Kasumi-1 (cell line): ENCODE measurements at regions not wholly inside any gene's neighbourhood (a gene's known extent, or its start where the extent isn't known, plus 50 kb on each side); places are given as distances from the start of the nearest gene placed in this dataset.

Experiments
- DNase-seq, 2 experiments: peaks; one replicate each; lab custom pipeline; 2025; lab: John Stamatoyannopoulos, UW

GRCh38 chrX:69228732-69229131 is 63.5 kb upstream of the PJA1 start:
- DNase-seq: no peak

DNA sequence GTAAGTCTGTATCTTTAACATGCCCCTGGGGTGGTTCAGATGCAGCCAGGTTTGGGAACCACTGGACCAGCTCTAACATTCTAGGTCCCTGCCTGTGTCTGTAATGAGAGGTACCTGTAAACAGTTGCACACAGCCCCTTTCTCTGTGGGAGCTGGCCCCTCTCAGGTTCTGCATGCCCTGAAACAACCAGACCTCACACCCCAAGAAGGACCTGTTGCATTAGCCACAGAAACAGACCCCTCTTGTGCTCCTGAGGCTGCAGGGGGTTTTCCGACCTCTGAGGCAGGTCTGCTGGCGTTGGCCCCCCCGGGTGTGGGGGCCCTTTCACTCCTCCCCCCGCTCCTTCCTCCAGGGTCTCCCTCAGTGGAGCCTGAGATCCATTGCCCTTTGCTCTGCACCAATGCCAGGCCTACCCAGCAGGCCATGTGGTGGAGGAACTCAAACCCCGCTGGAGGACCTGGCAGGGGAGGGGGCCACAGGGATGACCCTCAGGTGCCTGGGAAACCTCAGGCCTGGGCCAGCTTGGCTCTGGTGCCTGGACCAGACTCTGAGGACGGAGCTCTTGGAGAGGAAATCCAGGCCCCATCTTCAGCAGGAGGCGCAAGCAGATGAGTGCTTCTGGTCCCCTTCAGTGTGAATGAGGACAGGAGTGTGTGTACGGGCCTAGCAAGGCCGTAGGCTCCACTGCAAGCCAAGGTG is 61.4 kb upstream of the PJA1 start:
- no peak for DNase-seq

- peak; percentile 23 to 42 for DNase-seq
These were observed 57.1 kb upstream of the PJA1 start for GRCh38 chrX:69222103-69223090.

DNA sequence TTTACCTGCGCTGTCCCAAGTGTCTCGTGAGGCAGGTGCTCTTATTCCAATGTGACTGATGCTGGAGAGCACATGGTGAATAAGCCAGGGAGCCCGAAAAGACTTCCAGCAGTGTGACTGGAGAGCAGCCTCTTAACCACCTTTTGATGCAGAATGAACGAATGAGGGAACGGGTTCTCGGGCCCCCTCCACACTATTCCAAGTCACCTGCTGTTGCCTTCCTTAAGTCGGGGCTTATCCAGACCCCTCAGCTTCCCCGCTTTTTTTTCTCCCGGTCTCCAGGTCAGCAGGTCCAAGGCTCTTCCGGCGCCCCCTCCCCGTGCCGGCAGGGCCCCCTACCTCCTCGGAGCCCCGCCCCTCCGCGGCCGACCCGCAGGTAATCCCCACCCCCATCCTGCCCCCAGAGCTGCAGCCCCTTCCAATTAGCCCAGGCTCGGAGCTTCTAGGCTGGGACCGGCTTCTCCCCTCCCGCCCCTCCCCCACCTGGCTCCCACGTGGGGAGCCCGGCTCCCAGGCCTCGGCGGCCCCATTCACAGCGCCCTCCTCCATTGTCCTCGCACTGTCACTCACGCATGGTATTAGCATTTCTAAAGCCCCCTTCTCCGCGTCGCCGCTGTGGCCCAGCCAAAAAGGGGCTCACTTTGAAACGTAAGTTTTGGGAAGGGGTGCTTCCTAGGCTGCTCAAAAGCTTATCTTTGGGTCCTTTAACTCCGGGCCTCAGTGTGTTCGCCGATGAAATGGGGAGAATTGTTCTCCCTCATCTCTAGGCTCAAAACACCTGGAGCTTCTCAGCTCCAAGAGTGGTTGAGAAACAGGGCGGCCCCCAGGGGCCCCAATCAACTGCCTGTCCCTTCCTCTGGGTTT is 56.2 kb upstream of the PJA1 start:
- DNase-seq: no peak

DNA sequence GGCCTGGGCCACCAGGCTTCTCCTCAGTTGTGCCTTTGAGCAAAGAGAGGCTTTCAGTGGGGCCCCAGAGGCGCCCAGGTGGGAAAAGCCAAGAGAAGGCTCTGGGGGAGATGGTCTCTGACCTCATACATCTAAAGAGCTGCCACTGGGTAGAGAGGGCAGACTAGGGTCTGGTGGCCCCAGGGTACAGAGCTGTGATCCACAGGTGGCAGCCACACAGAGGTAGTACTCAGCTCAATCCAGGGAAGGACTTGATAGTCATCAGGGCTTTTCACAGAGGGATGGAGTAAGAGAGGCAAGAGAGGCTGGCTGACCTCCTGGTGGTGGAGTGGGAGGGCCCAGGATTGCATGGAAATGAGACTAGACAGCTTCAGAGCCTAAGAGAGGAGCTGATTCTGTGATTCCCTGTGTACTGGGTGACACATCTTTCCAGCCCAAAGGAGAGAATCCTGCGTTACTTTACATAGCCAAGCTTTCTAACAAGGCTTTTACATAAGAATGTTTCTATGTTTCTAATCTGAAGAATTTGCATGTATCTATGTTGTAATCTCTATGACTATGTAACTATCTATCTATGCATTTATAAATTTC is 53.2 kb upstream of the PJA1 start:
- no peak for DNase-seq

DNA sequence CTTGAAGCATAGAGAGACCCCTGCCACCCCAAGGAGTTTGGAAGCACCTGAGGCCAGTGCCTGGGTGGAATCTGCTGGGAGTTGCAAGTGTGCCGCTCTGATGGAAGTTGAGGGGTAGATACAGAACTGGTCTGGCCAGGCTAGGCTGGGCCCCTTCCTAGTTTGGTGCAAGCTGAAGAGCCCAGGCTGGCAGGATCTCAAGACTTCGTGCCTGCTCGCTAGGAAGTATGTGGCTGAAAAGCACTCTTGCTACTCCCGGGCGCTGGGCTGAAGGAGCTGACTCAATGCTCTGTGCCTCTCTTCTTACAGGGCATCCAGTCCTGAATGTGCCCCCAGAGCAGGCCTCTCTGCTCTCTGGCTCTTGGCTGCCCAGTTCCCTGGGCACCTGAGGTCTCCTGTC is 51.7 kb upstream of the PJA1 start:
- DNase-seq: no peak

GRCh38 chrX:69216446-69216845 is 51.2 kb upstream of the PJA1 start:
- DNase-seq: no peak

DNA sequence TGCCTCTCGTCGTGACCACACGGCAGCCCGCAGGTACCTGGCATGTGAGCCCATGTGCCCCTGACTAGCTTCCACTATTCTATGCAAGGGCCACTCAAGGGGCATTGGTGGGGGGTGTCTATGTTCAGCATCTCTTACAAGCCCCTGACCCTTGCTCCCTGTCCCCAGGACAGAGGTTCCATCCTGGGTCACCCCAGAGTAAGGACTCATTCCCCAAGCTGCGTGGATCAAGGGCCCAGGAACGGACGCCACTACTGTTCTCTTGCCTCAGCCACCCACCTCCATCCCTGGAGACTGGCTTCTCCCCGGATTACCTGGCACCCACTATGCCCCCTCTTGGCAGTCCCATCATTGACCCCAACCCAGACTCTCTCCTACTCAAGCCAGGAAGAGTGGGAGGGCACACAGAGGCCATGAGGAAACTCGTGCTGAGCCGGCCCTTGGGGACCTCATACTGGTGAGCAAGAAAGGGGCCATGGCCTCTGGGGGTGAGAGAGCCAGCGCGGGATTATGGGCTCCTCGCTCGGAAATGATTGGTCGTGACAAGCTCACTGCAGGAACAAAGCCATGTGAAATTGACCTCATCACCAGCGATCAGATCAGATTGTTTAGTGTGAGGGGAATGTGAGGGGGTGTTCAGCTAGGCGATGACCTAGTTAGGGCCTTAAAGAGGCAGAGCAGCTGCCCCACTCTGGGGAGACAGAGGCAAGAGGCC is 50.1 kb upstream of the PJA1 start:
- no peak for DNase-seq
